ENCODE measurements at regions not wholly inside any gene's neighbourhood (a gene's known extent, or its start where the extent isn't known, plus 50 kb on each side); places are given as distances from the start of the nearest gene placed in this dataset.
"Not testable (repeated sequence)": the region's sequence is repeated elsewhere in the genome, so short reads cannot be mapped to it uniquely, and the experiment has no call there.

DNA sequence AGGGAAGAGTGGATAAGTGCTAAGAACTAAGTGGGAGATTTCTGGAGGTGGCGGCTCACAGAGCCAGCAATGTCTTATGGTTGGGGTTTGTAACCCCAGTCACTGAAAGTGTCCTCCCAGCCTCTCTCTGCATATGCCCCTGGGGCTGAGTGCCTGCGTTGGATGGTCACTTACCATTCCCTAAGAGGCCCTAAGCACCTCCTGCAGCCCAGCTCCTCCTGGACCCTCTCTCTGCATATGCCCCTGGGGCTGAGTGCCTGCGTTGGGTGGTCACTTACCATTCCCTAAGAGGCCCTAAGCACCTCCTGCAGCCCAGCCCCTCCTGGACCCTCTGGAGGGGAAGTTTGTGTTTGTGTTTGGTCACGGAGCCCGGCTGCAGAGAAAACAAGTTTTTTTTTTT is 425.8 kb downstream of the TMEM121 start:
- H3K4me3 ChIP-seq (ENCODE audit: low read length): no peak overlapping the region
- no peak for TF ChIP-seq EZH2phosphoT487 (IDR thresholded peaks at IDR 0.05; ENCODE audit: borderline replicate concordance, low read length)
- TF ChIP-seq, protein P1, sequence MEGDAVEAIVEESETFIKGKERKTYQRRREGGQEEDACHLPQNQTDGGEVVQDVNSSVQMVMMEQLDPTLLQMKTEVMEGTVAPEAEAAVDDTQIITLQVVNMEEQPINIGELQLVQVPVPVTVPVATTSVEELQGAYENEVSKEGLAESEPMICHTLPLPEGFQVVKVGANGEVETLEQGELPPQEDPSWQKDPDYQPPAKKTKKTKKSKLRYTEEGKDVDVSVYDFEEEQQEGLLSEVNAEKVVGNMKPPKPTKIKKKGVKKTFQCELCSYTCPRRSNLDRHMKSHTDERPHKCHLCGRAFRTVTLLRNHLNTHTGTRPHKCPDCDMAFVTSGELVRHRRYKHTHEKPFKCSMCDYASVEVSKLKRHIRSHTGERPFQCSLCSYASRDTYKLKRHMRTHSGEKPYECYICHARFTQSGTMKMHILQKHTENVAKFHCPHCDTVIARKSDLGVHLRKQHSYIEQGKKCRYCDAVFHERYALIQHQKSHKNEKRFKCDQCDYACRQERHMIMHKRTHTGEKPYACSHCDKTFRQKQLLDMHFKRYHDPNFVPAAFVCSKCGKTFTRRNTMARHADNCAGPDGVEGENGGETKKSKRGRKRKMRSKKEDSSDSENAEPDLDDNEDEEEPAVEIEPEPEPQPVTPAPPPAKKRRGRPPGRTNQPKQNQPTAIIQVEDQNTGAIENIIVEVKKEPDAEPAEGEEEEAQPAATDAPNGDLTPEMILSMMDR (IDR thresholded peaks at IDR 0.05; ENCODE audit: low read depth, low read length, poor library complexity, severe bottlenecking): no peak
- no peaks in the 10 kb centered on the region for H4K20me1 ChIP-seq (ENCODE audit: control insufficient read depth, insufficient read depth, low read depth, low read length)

DNA sequence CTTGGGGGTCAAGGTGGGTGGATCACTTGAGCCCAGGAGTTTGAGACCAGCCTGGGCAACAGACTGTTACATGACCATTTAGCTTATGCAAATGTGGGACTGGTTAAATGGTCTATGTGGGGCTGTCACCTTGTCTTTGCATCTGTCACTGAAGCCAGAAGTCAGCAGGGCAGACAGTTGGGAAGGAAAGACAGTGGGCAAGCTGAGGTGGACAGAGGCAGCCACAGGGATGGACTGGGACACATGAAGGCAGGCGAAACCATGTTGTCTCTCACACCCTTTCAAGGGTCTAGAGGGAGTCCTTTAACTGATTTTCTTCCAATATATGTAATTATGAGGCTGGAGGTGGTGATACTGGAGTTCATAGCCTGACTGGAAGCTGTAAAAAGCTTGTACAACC is 426.4 kb downstream of the TMEM121 start:
- no peak for TF ChIP-seq EZH2phosphoT487 (IDR thresholded peaks at IDR 0.05; ENCODE audit: borderline replicate concordance, low read length)
- TF ChIP-seq, protein P1 (IDR thresholded peaks at IDR 0.05; ENCODE audit: low read depth, low read length, poor library complexity, severe bottlenecking): no peak
- no peaks in the 10 kb centered on the region for H3K9me3 ChIP-seq (ENCODE audit: control insufficient read depth, insufficient read depth, low read length)
- no peak overlapping the region for H3K27ac ChIP-seq (ENCODE audit: low read depth, low read length)
- no peaks in the 10 kb centered on the region for H3K9me2 ChIP-seq (replicated peaks; ENCODE audit: control insufficient read depth, low read length)
- H3K79me2 ChIP-seq (ENCODE audit: control insufficient read depth, low read length): no peaks in the 10 kb centered on the region
- H3K36me3 ChIP-seq (ENCODE audit: control insufficient read depth, low read length): no peaks in the 10 kb centered on the region
- H3K4me3 ChIP-seq (ENCODE audit: low read length): no peak overlapping the region
- H3K27me3 ChIP-seq (ENCODE audit: control insufficient read depth, low read length): no peaks in the 10 kb centered on the region
- H3K4me1 ChIP-seq (ENCODE audit: control insufficient read depth, low read length): no peaks in the 10 kb centered on the region
- no peaks in the 10 kb centered on the region for H4K20me1 ChIP-seq (ENCODE audit: control insufficient read depth, insufficient read depth, low read depth, low read length)
- H3K4me2 ChIP-seq (ENCODE audit: low read length): no peak overlapping the region
- H3F3A ChIP-seq (ENCODE audit: control insufficient read depth, insufficient read depth): no peaks in the 10 kb centered on the region

More for the DNA sequence above, 425.8 kb downstream of the TMEM121 start:
- Histone ChIP-seq H3F3A (ENCODE audit: control insufficient read depth, insufficient read depth) (no peaks in the 10 kb centered on the region), H3K4me2 (ENCODE audit: low read length) (no peak overlapping the region), H3K9me3 (ENCODE audit: control insufficient read depth, insufficient read depth, low read length) (no peaks in the 10 kb centered on the region), H3K27me3 (ENCODE audit: control insufficient read depth, low read length) (no peaks in the 10 kb centered on the region), H3K4me1 (ENCODE audit: control insufficient read depth, low read length) (no peaks in the 10 kb centered on the region), H3K36me3 (ENCODE audit: control insufficient read depth, low read length) (no peaks in the 10 kb centered on the region), H3K79me2 (ENCODE audit: control insufficient read depth, low read length) (no peaks in the 10 kb centered on the region), H3K27ac (ENCODE audit: low read depth, low read length) (no peak overlapping the region), H3K9me2 (replicated peaks; ENCODE audit: control insufficient read depth, low read length) (no peaks in the 10 kb centered on the region)

DNA sequence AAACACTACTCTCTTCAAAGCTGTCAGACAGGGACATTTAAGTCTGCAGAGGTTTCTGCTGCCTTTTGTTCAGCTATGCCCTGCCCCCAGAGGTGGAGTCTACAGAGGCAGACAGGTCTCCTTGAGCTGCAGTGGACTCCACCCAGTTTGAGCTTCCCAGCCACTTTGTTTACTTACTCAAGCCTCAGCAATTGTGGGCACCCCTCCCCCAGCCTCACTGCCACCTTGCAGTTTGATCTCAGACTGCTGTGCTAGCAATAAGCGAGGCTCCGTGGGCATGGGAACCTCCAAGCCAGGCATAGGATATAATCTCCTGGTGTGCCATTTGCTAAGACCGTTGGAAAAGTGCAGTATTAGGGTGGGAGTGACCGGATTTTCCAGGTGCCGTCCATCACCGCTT is 435.2 kb downstream of the TMEM121 start:
- H3K79me2 ChIP-seq (ENCODE audit: control insufficient read depth, low read length); H3K9me2 ChIP-seq (replicated peaks; ENCODE audit: control insufficient read depth, low read length); H3K4me2 ChIP-seq (ENCODE audit: low read length); H3K4me3 ChIP-seq (ENCODE audit: low read length); H3K27me3 ChIP-seq (ENCODE audit: control insufficient read depth, low read length); H3F3A ChIP-seq (ENCODE audit: control insufficient read depth, insufficient read depth); H3K9me3 ChIP-seq (ENCODE audit: control insufficient read depth, insufficient read depth, low read length); H3K27ac ChIP-seq (ENCODE audit: low read depth, low read length); H3K36me3 ChIP-seq (ENCODE audit: control insufficient read depth, low read length); H3K4me1 ChIP-seq (ENCODE audit: control insufficient read depth, low read length); H4K20me1 ChIP-seq (ENCODE audit: control insufficient read depth, insufficient read depth, low read depth, low read length): not testable (repeated sequence)

DNA sequence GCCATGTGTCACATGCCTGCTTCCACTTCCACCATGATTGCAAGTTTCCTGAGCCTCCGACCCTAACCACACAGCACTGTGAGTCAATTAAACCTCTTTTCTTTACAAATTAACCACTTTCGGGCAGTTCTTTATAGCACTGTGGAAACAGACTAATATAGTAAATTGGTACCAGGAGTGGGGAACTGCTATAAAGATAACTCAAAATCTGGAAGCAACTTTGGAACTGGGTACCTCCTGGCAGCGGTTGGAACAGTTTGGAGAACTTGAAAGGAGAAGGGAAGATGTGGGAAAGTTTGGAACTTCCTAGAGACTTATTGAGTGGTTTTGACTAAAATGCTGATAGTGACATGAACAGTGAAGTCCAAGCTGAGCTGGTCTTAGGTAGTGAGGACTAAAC is 436.1 kb downstream of the TMEM121 start:
- H3K27ac ChIP-seq (ENCODE audit: low read depth, low read length): no peak overlapping the region
- no peaks in the 10 kb centered on the region for H3K4me1 ChIP-seq (ENCODE audit: control insufficient read depth, low read length)
- no peak overlapping the region for H3K4me3 ChIP-seq (ENCODE audit: low read length)
- TF ChIP-seq, protein P1 (IDR thresholded peaks at IDR 0.05; ENCODE audit: low read depth, low read length, poor library complexity, severe bottlenecking): no peak
- no peak overlapping the region for H3K4me2 ChIP-seq (ENCODE audit: low read length)
- H3K79me2 ChIP-seq (ENCODE audit: control insufficient read depth, low read length): no peaks in the 10 kb centered on the region
- H3K9me2 ChIP-seq (replicated peaks; ENCODE audit: control insufficient read depth, low read length): no peaks in the 10 kb centered on the region
- no peaks in the 10 kb centered on the region for H3F3A ChIP-seq (ENCODE audit: control insufficient read depth, insufficient read depth)
- H3K36me3 ChIP-seq (ENCODE audit: control insufficient read depth, low read length): no peaks in the 10 kb centered on the region
- no peaks in the 10 kb centered on the region for H3K9me3 ChIP-seq (ENCODE audit: control insufficient read depth, insufficient read depth, low read length)
- no peaks in the 10 kb centered on the region for H4K20me1 ChIP-seq (ENCODE audit: control insufficient read depth, insufficient read depth, low read depth, low read length)
- no peaks in the 10 kb centered on the region for H3K27me3 ChIP-seq (ENCODE audit: control insufficient read depth, low read length)

Measured in DOHH2 (cell line).